Neutrophil (primary cell): ENCODE measurements at regions not wholly inside any gene's neighbourhood (a gene's known extent, or its start where the extent isn't known, plus 50 kb on each side); places are given as distances from the start of the nearest gene placed in this dataset.

Experiments
- H3K27ac ChIP-seq: fragments of 200-600 bp; sonication (generic); 2 replicates; pipeline ENCODE4 v1.5.1; 2016; ENCODE audit warnings: mild to moderate bottlenecking, moderate library complexity
- H3K27me3 ChIP-seq: fragments of 200-600 bp; sonication (generic); 2 replicates; pipeline ENCODE4 v1.6.0; 2016; ENCODE audit warnings: mild to moderate bottlenecking
- H3K36me3 ChIP-seq: fragments of 200-600 bp; sonication (generic); 2 replicates; pipeline ENCODE4 v1.5.1; 2017
- H3K4me1 ChIP-seq, 2 experiments: fragments of 200-600 bp in 1 of 2; sonication (generic) in 1 of 2; 1 replicate in 1 of 2; 2 replicates in 1 of 2; pipeline versions ENCODE4 v1.5.1 to v1.6.1; 2013 to 2016; ENCODE audit warnings: low read depth in 1 of 2, low read length in 1 of 2, mild to moderate bottlenecking in 1 of 2, moderate library complexity in 1 of 2; ENCODE audit not compliant: control insufficient read depth in 1 of 2, insufficient read depth in 1 of 2
- H3K4me3 ChIP-seq, 2 experiments: fragments of 200-600 bp in 1 of 2; sonication (generic) in 1 of 2; 1 replicate in 1 of 2; 2 replicates in 1 of 2; pipeline ENCODE4 v1.5.1; 2013 to 2016; ENCODE audit warnings: low read depth in 1 of 2, low read length in 1 of 2, mild to moderate bottlenecking in 1 of 2, moderate library complexity in 1 of 2
- H3K9me3 ChIP-seq: fragments of 200-600 bp; sonication (generic); 2 replicates; pipeline ENCODE4 v1.5.1; 2016
- TF ChIP-seq, protein P1 (sequence below): fragments of 200-600 bp; sonication (generic); IDR thresholded peaks from 2 replicates; pipeline ENCODE4 v1.5.1; 2016; ENCODE audit warnings: antibody characterized with exemption

DNA sequence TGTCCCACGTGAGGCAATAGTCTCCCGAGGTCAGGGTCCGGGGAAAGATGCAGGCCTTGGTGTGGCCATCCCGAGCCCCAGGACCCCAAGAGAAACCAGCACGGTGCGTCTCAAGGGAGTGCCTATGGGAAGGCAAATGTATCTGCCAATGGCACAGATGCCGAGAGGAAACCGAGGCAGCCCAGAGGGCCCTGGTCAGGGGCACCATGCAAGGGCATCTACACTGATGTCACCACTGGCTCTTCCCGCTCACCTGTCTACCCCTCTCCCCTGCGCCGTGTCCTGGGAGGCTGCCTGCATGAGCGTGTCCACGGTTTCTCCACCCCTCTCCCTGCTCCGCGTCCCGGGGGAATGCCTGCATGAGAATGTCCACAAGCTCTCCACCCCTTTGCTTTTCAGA is 1318.8 kb downstream of the TBC1D22A start:
- Histone ChIP-seq H3K36me3 (no peaks in the 10 kb centered on the region), H3K27me3 (peaks cover 14% of the 10 kb centered on the region), H3K27ac (no peak overlapping the region), H3K9me3 (no peaks in the 10 kb centered on the region), H3K4me1 (no peaks in the 10 kb centered on the region), H3K4me3 (no peak overlapping the region)
- TF ChIP-seq, protein P1, sequence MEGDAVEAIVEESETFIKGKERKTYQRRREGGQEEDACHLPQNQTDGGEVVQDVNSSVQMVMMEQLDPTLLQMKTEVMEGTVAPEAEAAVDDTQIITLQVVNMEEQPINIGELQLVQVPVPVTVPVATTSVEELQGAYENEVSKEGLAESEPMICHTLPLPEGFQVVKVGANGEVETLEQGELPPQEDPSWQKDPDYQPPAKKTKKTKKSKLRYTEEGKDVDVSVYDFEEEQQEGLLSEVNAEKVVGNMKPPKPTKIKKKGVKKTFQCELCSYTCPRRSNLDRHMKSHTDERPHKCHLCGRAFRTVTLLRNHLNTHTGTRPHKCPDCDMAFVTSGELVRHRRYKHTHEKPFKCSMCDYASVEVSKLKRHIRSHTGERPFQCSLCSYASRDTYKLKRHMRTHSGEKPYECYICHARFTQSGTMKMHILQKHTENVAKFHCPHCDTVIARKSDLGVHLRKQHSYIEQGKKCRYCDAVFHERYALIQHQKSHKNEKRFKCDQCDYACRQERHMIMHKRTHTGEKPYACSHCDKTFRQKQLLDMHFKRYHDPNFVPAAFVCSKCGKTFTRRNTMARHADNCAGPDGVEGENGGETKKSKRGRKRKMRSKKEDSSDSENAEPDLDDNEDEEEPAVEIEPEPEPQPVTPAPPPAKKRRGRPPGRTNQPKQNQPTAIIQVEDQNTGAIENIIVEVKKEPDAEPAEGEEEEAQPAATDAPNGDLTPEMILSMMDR: no peak

DNA sequence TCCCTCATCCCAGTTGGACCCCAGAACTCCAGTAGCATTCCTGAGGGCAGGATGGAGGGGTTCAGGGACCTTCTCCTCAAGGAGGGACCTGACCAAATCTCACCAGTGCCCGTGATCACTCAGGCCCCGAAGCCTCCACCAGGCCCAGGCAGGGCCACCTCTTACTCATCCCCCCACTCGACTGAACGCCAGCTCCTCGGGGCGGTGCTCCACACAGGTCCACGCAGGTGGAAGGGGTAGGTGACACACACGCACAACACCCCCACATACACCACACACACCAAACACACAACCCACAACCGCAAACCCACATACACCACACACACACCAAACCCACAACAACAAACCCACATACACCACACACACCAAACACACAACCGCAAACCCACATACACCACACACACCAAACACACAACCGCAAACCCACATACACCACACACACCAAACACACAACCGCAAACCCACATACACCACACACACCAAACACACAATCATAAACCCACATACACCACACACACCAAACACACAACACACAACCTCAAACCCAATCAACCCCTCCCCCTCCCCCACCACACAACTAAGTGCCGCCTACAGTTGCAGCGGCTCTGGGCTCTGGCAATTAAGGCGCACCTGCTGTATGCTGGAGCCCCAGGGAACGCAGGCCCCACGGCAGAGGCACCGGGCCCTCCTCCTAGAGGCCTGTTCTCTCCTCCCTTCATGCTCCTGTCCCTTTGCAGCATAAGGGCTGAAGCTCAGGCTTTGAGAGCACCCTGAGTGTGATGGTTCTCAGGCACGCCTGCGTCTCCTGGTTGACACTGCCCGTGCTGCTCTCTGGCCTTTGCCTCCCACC is 1318.1 kb downstream of the TBC1D22A start:
- TF ChIP-seq, protein P1: no peak
- no peak overlapping the region for H3K27ac ChIP-seq
- no peaks in the 10 kb centered on the region for H3K4me1 ChIP-seq
- H3K4me3 ChIP-seq: no peak overlapping the region
- no peaks in the 10 kb centered on the region for H3K36me3 ChIP-seq
- peaks cover 14% of the 10 kb centered on the region for H3K27me3 ChIP-seq
- no peaks in the 10 kb centered on the region for H3K9me3 ChIP-seq

DNA sequence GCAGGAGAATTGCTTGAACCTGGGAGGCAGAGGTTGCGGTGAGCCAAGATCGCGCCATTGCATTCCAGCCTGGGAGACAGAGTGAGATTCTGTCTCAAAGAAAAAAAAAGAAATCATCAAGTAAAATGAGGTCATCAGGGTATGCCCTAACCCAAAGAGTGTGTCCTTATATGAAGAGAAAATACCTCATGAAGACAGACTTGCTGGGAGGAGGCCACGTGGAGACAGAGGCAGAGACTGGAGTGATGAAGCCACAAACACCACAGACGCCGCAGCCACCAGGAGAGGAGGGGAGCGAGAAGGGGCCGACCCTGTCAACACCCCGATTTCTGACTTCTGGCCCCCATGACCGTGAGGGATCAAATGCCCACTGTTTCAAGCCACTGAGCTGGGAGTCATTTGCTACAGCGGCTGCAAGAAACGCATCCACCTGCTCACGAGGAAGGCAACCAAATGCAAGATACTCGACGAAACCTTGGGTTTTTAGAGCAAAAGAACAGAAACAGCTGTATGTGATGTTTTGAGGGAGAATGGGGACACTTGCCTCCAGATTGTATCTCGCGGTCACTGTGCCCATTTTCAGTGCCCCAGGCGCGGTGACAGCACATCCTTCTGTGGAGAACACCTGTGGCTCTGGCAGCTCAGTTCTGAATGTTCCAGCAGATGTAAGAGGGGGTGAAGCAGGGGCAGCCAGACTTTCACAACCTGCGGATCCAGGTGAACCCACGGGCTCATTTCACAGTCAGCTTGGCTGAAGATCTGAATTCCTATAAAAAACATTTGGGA is 1317.2 kb downstream of the TBC1D22A start:
- Histone ChIP-seq H3K27me3 (peaks cover 12% of the 10 kb centered on the region), H3K9me3 (no peaks in the 10 kb centered on the region), H3K36me3 (no peaks in the 10 kb centered on the region), H3K4me3 (no peak overlapping the region), H3K27ac (no peak overlapping the region), H3K4me1 (no peaks in the 10 kb centered on the region)
- TF ChIP-seq, protein P1: no peak

DNA sequence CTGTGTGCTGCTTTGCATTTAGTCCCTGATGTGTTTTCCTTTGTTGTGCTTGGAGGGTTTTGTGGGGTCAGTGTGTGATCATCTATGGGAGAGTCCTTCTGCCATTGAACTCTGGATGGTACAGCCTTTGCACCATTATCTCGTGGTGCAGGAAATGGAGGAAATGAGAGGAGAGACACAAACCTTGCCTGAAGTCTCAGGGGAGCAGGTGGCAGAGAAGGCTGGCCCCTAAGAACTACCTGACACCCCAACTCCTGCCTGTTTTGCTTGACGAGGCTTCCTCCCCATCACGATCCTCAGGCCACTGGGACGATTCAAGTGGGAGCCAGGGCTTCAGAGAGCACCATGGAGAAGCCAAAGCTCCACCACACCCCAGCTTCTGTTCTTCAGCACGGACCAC is 1316.4 kb downstream of the TBC1D22A start:
- no peak overlapping the region for H3K4me3 ChIP-seq
- H3K36me3 ChIP-seq: no peaks in the 10 kb centered on the region
- H3K27me3 ChIP-seq: peaks cover 4% of the 10 kb centered on the region
- TF ChIP-seq, protein P1: no peak
- no peak overlapping the region for H3K27ac ChIP-seq
- H3K9me3 ChIP-seq: no peaks in the 10 kb centered on the region
- H3K4me1 ChIP-seq: no peaks in the 10 kb centered on the region

DNA sequence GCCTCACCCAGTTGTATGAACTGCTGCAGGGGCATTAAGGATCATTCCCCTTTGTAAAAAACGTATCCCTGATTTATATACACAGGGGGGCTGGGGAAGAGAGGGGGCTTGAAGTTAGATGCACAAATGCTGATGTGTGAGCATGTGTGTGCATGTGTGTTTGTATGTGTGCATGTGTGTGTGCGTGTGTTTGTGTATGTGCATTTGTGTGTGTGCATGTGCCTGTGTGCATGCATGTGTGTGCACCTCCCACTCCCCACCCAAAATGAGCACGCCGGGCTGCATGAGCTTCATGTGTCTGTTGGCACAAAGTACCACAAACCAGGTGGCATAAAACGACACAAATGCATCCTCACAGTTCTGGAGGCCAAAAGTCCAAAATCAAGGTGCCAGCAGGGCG is 1315.2 kb downstream of the TBC1D22A start:
- TF ChIP-seq, protein P1: no peak
- no peaks in the 10 kb centered on the region for H3K36me3 ChIP-seq
- no peak overlapping the region for H3K27ac ChIP-seq
- H3K9me3 ChIP-seq: no peaks in the 10 kb centered on the region
- no peaks in the 10 kb centered on the region for H3K27me3 ChIP-seq
- no peak overlapping the region for H3K4me3 ChIP-seq
- no peaks in the 10 kb centered on the region for H3K4me1 ChIP-seq
